Keratinocyte (primary cell): ENCODE measurements at regions not wholly inside any gene's neighbourhood (a gene's known extent, or its start where the extent isn't known, plus 50 kb on each side); places are given as distances from the start of the nearest gene placed in this dataset.

Source experiments
- EZH2 ChIP-seq: IDR thresholded peaks from one replicate; pipeline ENCODE4 v1.6.1; 2012; ENCODE audit warnings: inconsistent platforms, mild to moderate bottlenecking, low read length, moderate library complexity
- TF ChIP-seq, protein P1 (sequence below), 3 experiments: IDR thresholded peaks in 1 of 3; conservative IDR thresholded peaks in 1 of 3; optimal IDR thresholded peaks in 1 of 3; 2 replicates in 2 of 3; 3 replicates in 1 of 3; pipeline versions ENCODE3 to v1.5.1; 2011; ENCODE audit warnings: low read length in 3 of 3, mild to moderate bottlenecking in 3 of 3, moderate library complexity in 2 of 3, control low read depth in 1 of 3, inconsistent platforms in 1 of 3; ENCODE audit not compliant: insufficient read depth in 2 of 3; ENCODE audit errors: extremely low read depth in 1 of 3

DNA sequence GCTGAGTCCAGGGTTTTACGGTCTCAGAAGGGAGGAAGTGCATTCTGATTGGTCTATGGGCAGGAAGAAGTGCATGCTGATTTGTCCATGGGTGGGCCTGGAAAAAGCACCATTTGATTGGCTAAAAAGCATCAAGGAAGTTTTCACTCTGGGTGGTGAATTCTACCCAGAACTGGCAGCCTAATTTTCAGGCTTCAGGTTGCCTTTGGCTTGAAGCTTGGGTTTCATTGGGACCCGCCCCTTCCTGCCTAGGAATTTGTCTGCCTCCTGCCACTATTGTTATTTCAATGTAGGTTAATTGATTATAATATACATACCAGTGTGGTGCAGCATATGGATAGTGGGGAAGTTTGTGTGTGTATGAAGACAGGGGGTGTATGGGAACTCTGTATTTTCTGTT, 1355.9 kb downstream of the SI start:
- TF ChIP-seq, protein P1, sequence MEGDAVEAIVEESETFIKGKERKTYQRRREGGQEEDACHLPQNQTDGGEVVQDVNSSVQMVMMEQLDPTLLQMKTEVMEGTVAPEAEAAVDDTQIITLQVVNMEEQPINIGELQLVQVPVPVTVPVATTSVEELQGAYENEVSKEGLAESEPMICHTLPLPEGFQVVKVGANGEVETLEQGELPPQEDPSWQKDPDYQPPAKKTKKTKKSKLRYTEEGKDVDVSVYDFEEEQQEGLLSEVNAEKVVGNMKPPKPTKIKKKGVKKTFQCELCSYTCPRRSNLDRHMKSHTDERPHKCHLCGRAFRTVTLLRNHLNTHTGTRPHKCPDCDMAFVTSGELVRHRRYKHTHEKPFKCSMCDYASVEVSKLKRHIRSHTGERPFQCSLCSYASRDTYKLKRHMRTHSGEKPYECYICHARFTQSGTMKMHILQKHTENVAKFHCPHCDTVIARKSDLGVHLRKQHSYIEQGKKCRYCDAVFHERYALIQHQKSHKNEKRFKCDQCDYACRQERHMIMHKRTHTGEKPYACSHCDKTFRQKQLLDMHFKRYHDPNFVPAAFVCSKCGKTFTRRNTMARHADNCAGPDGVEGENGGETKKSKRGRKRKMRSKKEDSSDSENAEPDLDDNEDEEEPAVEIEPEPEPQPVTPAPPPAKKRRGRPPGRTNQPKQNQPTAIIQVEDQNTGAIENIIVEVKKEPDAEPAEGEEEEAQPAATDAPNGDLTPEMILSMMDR (optimal IDR thresholded peaks at IDR 0.05 in 1 of 3, IDR thresholded peaks at IDR 0.05 in 1 of 3, conservative IDR thresholded peaks at IDR 0.05 in 1 of 3; ENCODE audit: extremely low read depth in 1 of 3, insufficient read depth in 2 of 3, low read length in 3 of 3), result no peak
- TF ChIP-seq EZH2, result no peak
